ENCODE measurements at regions not wholly inside any gene's neighbourhood (a gene's known extent, or its start where the extent isn't known, plus 50 kb on each side); places are given as distances from the start of the nearest gene placed in this dataset.

- no peaks in the 10 kb centered on the region for H3K36me3 Mint-ChIP-seq
- no peak for ATAC-seq
These were observed 856.6 kb downstream of the GLUD2 start for GRCh38 chrX:121903961-121904360.

GRCh38 chrX:121921258-121921657 lies 873.8 kb downstream of the GLUD2 start:
- H3K27ac Mint-ChIP-seq: no peak overlapping the region
- peaks cover 4 to 7% of the 10 kb centered on the region in 2 donors for H3K9me3 Mint-ChIP-seq
- ATAC-seq: no peak
- no peaks in the 10 kb centered on the region for H3K36me3 Mint-ChIP-seq
- no peak for DNase-seq (ENCODE audit: low spot score in 2 of 2)

More at GRCh38 chrX:121903961-121904360, 856.6 kb downstream of the GLUD2 start:
- no peaks in the 10 kb centered on the region for H3K9me3 Mint-ChIP-seq
- no peak for DNase-seq (ENCODE audit: low spot score in 2 of 2)
- H3K27ac Mint-ChIP-seq: no peak overlapping the region

GRCh38 chrX:121931567-121931966 lies 884.2 kb downstream of the GLUD2 start:
- no peak for DNase-seq (ENCODE audit: low spot score in 2 of 2)
- H3K9me3 Mint-ChIP-seq: peaks cover 0 to 4% of the 10 kb centered on the region in 2 donors
- no peak overlapping the region for H3K27ac Mint-ChIP-seq
- no peak for ATAC-seq
- no peaks in the 10 kb centered on the region for H3K36me3 Mint-ChIP-seq

GRCh38 chrX:121932688-121933087 lies 885.3 kb downstream of the GLUD2 start:
- no peak for DNase-seq (ENCODE audit: low spot score in 2 of 2)
- Mint-ChIP-seq H3K27ac (no peak overlapping the region), H3K36me3 (no peaks in the 10 kb centered on the region), H3K9me3 (peaks cover 0 to 2% of the 10 kb centered on the region in 2 donors)
- no peak for ATAC-seq

DNA sequence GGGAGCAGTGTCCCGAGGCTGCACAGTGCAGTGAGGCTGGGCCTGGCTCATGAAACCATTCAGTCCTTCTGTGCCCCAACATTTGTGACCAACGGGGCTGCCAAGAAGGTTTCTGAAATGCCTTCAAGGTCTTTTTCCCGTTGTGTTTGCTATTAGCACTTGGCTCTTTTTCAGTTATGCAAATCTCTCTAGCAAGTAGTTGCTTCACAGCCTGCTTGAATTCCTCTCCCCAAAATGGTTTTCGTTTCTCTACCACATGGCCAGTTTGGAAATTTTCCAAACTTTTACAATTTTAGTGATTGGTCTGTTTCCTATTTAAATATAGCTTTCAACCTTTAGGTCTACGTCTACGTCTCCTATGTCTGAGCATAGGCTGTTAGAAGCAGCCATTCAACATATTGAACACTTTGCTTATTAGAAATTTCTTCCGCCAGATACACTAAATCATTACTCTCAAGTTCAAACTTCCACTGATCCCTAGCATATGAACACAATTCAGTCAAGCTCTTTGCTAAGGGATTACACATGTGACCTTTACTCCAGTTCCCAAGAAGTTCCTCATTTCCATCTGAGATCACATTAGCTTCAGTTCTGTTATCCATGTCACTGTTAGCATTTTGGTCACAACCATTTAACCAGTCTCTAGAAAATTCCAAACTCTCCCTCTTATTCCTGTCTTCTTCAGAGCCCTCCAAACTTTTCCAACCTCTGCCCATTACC lies 901.8 kb downstream of the GLUD2 start:
- ATAC-seq (no peak), DNase-seq (ENCODE audit: low spot score in 2 of 2) (no peak)
- Mint-ChIP-seq H3K9me3 (peaks cover 0 to 4% of the 10 kb centered on the region in 2 donors), H3K27ac (no peak overlapping the region), H3K36me3 (no peaks in the 10 kb centered on the region)

DNA sequence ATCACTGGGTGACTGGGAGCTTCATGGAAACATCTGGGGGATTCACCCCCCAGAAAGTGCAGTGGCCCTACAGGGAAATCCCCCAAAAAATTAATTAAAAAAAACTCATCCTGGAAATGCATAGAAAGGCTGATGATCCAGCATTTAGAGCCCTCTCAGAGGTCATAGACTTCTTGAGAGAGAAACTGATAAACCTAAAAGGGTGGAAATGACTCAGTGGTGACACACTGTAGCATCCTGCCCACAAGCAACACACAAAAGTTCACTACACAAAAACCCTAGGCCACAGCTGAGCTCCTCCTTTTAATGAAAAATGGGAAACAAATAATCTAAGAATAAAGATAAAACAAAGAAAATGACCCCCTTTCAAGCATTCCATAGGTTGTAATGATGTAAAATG lies 911.5 kb downstream of the GLUD2 start:
- Mint-ChIP-seq H3K27ac (no peak overlapping the region), H3K36me3 (no peaks in the 10 kb centered on the region), H3K9me3 (no peaks in the 10 kb centered on the region)
- DNase-seq (ENCODE audit: low spot score in 2 of 2) (no peak), ATAC-seq (peak; percentile 38 to 45)

DNA sequence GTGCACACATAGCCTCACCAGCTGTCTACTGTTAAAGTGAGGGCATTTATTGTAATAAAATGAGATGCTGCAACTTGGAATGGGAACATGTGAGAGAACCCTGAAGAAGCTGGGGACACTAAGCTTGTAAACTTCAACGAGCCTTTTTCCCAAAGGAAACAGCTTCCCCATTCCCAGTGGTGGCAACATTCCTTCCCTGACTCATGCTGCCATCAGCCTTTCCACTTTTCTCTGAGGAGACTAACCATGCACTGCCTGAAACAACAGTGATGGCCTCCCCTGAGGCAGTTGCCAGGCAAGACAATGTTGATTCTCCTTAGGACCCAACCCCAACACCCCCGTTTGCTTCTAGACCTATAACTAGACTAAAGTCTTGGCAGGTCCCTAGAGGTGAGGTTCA lies 928.3 kb downstream of the GLUD2 start:
- H3K9me3 Mint-ChIP-seq: no peaks in the 10 kb centered on the region
- H3K27ac Mint-ChIP-seq: no peak overlapping the region
- H3K36me3 Mint-ChIP-seq: no peaks in the 10 kb centered on the region
- no peak for ATAC-seq
- DNase-seq (ENCODE audit: low spot score in 2 of 2): no peak

- H3K36me3 Mint-ChIP-seq: no peaks in the 10 kb centered on the region
- DNase-seq (ENCODE audit: low spot score in 2 of 2): no peak
- H3K9me3 Mint-ChIP-seq: no peaks in the 10 kb centered on the region
- no peak overlapping the region for H3K27ac Mint-ChIP-seq
- no peak for ATAC-seq
These were observed 939.8 kb downstream of the GLUD2 start for GRCh38 chrX:121987163-121987562.

DNA sequence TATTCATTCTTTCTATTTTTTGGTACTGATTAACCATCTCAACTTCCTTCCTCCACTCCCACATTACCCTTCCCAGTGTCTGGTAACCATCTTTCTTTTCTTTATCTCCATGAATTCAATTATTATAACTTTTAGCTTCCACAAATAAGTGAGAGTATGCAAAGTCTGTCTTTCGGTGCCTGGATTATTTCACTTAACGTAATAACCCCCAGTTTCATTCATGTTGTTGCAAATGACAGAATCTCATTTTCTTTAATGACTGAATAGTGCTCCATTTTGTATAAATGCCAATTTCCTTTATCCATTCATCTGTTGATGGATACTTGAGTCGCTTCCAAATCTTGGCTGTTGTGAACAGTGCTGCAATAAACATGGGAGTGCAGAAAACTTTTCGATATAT lies 940.4 kb downstream of the GLUD2 start:
- Mint-ChIP-seq H3K9me3 (no peaks in the 10 kb centered on the region), H3K27ac (no peak overlapping the region), H3K36me3 (no peaks in the 10 kb centered on the region)
- DNase-seq (ENCODE audit: low spot score in 2 of 2): no peak
- ATAC-seq: no peak

DNA sequence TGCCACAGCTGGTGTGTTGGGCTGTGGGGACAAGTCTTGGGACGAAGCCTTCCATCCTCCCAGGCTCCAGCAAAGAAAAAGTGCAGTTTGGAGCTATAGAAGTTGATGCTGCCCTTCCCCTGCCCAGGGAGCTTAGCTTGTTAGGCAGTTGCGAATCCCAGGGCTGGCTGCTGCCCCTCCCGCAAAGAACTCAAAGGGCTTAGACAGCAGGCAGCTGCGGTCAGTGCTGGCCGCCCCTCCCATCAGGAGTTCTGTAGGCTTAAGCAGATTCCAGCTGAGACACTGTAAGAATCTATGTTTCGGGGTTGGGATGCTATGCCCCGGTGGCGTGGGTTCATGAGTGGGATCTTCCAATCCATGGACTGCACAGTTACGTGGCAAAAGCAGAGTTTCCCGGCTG lies 956.7 kb downstream of the GLUD2 start:
- ATAC-seq (no peak), DNase-seq (ENCODE audit: low spot score in 2 of 2) (no peak)
- Mint-ChIP-seq H3K9me3 (peaks cover 7% of the 10 kb centered on the region in 2 donors), H3K36me3 (peaks cover 0 to 4% of the 10 kb centered on the region in 2 donors), H3K27ac (no peak overlapping the region)

- Mint-ChIP-seq H3K36me3 (no peaks in the 10 kb centered on the region), H3K27ac (no peak overlapping the region), H3K9me3 (no peaks in the 10 kb centered on the region)
- no peak for DNase-seq (ENCODE audit: low spot score in 2 of 2)
- ATAC-seq: no peak
These were observed 979.3 kb downstream of the GLUD2 start for GRCh38 chrX:122026665-122027064.

GRCh38 chrX:122046226-122046625 lies 998.8 kb downstream of the GLUD2 start:
- Mint-ChIP-seq H3K36me3 (no peaks in the 10 kb centered on the region), H3K27ac (no peak overlapping the region), H3K9me3 (no peaks in the 10 kb centered on the region)
- DNase-seq (ENCODE audit: low spot score in 2 of 2) (no peak), ATAC-seq (no peak)

DNA sequence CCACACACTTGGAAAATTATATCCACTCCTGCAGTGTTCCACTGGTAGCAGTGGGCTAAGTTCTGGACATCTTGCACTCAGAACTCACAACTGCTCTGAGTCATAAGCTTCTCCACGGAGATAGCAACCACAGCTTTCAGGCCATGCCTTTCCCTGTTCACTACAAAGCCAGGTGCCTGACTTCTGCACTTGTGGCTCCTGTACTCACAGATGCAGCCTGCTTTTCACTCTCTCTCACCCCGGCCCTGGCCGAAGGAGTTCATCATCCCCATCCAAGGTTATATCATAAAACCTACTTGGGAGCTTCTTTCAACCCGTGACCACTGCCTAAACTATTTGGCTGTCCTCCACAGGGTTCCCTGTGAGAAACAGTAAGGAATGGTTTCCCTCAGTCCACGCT lies 999.4 kb downstream of the GLUD2 start:
- ATAC-seq (no peak), DNase-seq (ENCODE audit: low spot score in 2 of 2) (no peak)
- no peak overlapping the region for H3K27ac Mint-ChIP-seq
- H3K9me3 Mint-ChIP-seq: no peaks in the 10 kb centered on the region
- no peaks in the 10 kb centered on the region for H3K36me3 Mint-ChIP-seq

DNA sequence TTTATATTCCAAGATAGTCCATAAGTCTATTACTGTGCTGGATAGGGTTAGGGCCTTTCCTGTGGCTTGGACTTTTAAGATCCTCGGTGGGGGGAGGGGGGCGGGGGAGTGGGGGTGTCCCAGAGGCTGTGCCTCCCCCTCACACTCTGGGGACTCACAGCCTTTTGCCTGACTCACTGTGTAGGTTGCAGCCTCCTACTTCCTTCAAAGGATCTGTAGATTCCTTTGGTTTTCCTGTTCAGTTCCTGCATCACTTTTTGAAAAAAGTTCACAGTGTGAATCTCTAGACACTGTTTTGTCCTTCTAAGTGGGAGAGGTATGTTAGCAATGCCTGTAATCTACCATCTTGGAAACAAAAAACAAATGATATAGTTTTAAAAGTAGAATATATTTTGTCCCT lies 999.9 kb downstream of the GLUD2 start:
- H3K9me3 Mint-ChIP-seq: no peaks in the 10 kb centered on the region
- ATAC-seq (no peak), DNase-seq (ENCODE audit: low spot score in 2 of 2) (no peak)
- H3K27ac Mint-ChIP-seq: no peak overlapping the region
- H3K36me3 Mint-ChIP-seq: no peaks in the 10 kb centered on the region

DNA sequence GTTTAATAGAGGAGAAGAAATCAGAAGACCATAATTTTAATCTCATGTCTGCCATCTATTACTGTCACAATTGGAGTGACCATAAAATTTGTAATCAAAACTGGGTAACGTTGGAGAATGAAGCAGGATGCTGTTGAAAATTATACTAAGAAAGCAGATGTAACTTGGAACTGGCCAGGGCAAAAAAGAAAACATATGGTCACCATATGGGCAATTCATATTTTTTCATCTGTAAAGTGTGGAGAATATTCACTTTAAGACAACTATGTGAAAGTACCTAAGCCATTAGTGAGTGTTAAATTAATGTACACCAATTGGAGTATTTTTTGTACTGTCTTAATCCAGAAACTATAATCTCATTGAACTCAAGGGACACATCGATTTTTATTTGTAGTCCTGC lies 1008.0 kb downstream of the GLUD2 start:
- no peaks in the 10 kb centered on the region for H3K9me3 Mint-ChIP-seq
- H3K36me3 Mint-ChIP-seq: no peaks in the 10 kb centered on the region
- ATAC-seq: no peak
- no peak for DNase-seq (ENCODE audit: low spot score in 2 of 2)
- no peak overlapping the region for H3K27ac Mint-ChIP-seq

DNA sequence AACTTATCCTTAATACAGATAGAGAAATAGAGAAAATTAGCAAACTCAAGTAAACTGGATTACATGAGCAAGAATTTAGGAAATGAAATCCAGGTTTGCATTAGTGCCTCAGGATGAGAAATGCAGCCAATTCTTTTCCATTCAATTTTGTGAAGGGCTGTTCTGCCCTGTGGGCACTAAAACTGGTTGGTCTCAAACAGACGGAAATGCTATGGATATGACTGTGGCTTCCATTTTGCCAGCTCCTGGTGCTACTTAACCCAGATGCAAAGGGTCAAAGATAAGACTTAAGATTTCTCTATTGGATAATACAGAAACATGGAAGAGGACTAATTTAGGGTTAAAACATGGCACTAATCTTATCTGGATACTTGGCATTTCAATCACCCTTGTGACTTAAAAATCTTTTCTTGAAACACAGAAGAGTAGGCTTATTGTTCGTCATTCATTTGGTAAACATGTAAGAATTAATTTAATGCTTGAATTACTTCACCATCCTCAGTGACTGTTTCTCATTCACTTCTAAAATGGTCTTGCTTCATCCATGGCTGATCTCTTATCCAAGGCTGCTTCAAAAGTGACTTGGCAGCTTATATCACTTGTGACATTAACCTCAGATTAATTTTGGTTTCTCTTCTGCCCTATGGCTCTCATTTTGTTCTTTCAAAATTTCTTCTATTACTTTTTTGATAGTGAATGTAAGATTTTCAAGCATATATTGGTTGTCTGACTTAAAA lies 1008.7 kb downstream of the GLUD2 start:
- no peaks in the 10 kb centered on the region for H3K36me3 Mint-ChIP-seq
- DNase-seq (ENCODE audit: low spot score in 2 of 2) (no peak), ATAC-seq (no peak)
- no peaks in the 10 kb centered on the region for H3K9me3 Mint-ChIP-seq
- H3K27ac Mint-ChIP-seq: no peak overlapping the region

DNA sequence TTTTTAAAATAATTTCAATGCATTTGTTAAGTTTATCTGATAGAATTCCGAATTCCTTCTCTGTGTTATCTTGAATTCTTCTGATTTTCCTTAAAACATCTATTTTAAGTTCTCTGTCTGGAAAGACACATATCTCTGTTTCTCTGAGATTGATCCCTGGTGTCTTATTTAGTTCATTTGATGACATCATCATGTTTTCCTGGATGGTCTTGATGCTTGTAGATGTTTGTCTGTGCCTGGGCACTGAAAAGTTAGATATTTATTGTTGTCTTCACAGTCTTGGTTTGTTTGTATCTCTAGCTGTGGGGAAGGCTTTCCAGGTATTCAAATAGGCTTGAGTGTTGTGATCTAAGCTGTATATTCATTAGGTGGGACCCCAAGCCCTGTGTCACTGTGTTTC lies 1028.8 kb downstream of the GLUD2 start:
- Mint-ChIP-seq H3K9me3 (peaks cover 6 to 9% of the 10 kb centered on the region in 2 donors), H3K27ac (no peak overlapping the region), H3K36me3 (no peaks in the 10 kb centered on the region)
- DNase-seq (ENCODE audit: low spot score in 2 of 2): no peak
- ATAC-seq: no peak

- Mint-ChIP-seq H3K36me3 (no peaks in the 10 kb centered on the region), H3K27ac (no peak overlapping the region), H3K9me3 (peaks cover 6 to 9% of the 10 kb centered on the region in 2 donors)
- DNase-seq (ENCODE audit: low spot score in 2 of 2) (no peak), ATAC-seq (no peak)
These were observed 1030.7 kb downstream of the GLUD2 start for GRCh38 chrX:122078079-122078478.

Data from activated naive CD4-positive, alpha-beta T cell treated with anti-CD3 and anti-CD28 coated beads, Interleukin-2, amount 50 U/mL, for 72 hours (primary cell).